Adrenal gland (tissue), 5 donors: ENCODE measurements at regions not wholly inside any gene's neighbourhood (a gene's known extent, or its start where the extent isn't known, plus 50 kb on each side); places are given as distances from the start of the nearest gene placed in this dataset.

Source experiments
- POLR2A ChIP-seq, 2 donors: fragments of 450-650 bp; IDR thresholded peaks; one replicate each; pipeline ENCODE4 v1.6.1; 2017; ENCODE audit warnings: antibody characterized with exemption in 2 of 2, mild to moderate bottlenecking in 2 of 2, moderate library complexity in 1 of 2
- TF ChIP-seq, protein P1 (sequence below), 6 experiments: fragments of 450-650 bp in 4 of 6; fragments of 200-600 bp in 2 of 6; sonication (generic) in 1 of 6; IDR thresholded peaks; 1 replicate in 5 of 6; 2 replicates in 1 of 6; pipeline versions ENCODE4 v1.5.1 to v1.8.0; 2016 to 2021; ENCODE audit warnings: antibody characterized with exemption in 6 of 6, mild to moderate bottlenecking in 2 of 6, moderate library complexity in 1 of 6
- donor health status: DM: no; HTN: no; CAD: no.

GRCh38 chr9:86858009-86858408 is 89.3 kb downstream of the GAS1 start:
- TF ChIP-seq, protein P1, sequence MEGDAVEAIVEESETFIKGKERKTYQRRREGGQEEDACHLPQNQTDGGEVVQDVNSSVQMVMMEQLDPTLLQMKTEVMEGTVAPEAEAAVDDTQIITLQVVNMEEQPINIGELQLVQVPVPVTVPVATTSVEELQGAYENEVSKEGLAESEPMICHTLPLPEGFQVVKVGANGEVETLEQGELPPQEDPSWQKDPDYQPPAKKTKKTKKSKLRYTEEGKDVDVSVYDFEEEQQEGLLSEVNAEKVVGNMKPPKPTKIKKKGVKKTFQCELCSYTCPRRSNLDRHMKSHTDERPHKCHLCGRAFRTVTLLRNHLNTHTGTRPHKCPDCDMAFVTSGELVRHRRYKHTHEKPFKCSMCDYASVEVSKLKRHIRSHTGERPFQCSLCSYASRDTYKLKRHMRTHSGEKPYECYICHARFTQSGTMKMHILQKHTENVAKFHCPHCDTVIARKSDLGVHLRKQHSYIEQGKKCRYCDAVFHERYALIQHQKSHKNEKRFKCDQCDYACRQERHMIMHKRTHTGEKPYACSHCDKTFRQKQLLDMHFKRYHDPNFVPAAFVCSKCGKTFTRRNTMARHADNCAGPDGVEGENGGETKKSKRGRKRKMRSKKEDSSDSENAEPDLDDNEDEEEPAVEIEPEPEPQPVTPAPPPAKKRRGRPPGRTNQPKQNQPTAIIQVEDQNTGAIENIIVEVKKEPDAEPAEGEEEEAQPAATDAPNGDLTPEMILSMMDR (IDR thresholded peaks at IDR 0.05): no peak
- no peak for TF ChIP-seq POLR2A (IDR thresholded peaks at IDR 0.05)
